Posterior cingulate gyrus (tissue), 11 donors: ENCODE measurements at regions not wholly inside any gene's neighbourhood (a gene's known extent, or its start where the extent isn't known, plus 50 kb on each side); places are given as distances from the start of the nearest gene placed in this dataset.
A peak's percentile ranks its signal among the peaks of the same experiment; 100 is the strongest.

Experiments used
- DNase-seq, 10 donors: peaks; one replicate each; pipeline versions ENCODE4 v3.0.0 to v3.0.0-alpha.2; 2020 to 2021; ENCODE audit warnings: mixed read lengths in 3 of 10
- intact Hi-C: fragments of 100-400 bp; cut with DNase I; formaldehyde crosslinking; loops from one replicate; pipeline ENCODE4 v1.15.1; 2023

- intact Hi-C loops: no loop called here
- DNase-seq: peak in 1 of 10 donors; percentile 32
These were observed 435.4 kb downstream of the MATN1 start for GRCh38 chr1:30287976-30288375.

DNA sequence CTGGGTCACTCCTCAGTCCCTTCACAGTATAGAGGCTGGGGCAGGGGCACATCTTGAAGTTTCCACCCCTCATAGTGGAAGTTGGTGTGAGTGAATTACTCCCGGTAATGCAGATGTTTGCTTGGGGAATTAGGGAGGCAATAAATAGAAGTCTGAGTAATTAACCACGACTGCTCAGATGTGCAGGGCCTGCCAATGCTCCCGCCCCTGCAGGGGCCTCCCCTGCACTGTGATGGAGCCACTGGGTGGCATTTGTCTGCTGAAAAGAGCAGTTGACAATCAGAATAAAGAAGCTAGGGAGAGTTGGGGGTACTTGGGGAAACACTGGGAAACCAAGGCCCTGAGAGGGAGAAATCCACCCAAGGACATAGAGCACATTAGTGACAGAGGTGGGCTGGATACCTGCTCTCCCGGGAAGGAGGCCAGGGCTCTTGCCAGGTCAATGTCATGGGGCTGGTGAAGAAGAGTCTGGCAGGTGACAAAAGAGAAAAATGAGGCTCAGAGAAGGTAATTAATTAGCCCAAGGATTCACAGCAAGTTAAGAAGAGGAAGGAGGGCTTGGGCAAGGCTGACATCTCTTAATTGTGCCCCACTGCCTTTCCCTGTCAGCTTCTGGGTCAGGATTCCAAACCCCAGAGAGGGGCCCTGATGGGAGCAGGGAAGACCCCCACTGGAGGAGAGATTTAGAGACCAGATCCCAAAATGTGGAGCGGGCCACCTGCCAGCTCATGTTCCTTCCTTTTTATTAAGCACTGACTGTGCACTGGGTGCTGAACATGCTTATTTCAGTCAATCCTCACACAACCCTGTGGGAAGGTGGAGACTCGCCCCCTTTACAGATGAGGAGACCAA is 436.2 kb downstream of the MATN1 start:
- DNase-seq: peak in 1 of 10 donors; percentile 37
- intact Hi-C loops: no loop called here

DNA sequence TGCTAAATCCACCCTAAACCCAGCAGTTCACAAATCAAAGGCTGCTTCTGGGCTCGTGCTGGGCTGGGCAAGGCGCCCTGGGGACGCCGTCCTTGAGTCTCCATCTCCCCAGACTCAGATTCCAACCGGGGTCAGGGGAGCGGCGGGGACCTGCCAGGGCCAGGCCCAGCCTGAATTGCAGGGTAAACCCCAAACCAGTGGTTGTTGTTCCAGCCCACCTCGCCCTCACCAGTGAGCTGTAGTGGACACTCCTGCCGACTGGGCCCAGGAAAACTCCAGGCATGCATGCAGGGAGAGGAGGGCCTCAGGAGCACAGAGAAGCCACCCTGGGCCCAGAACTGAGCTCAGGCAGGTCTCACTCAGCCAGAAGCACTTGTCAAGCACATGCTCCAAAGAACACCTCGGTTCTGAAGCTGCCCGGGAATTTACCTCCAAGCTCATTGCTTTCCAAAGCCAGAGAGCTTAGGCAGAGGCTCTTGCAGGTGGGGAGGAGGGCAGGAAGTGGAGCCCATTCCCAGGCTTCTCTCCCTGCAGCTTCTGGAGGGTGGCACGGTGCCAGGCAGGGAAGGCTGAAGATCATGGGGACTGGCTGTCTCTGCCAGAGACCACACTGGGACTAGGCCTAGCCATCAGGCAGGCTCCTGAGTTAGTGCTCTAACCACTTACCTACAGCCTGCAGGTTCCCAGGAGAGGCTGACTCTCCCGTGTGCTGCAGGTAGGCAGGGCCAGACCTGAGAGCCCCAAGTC is 437.0 kb downstream of the MATN1 start:
- peak in 1 of 10 donors; percentile 43 for DNase-seq
- intact Hi-C loops: no loop called here

DNA sequence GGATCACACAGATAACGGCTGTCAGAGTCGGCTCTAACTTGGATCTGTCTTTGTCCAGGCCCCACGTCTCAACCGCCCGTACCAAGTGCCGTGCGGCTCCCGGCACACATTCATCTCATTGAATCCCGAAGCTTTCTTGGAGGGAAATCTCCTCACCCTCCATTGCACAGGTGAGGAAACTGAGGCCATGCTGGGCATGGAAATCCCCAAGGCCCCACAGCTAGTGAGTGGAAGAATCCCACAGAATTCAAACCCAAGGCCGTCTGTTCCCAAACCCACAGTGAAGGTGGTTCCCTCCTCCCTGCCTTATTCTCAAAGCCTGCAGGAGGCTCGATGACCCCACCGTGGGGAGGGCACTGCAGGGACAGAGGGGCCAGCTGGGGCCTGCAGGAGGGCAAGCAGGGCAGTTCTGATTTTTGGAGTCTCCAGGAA is 437.9 kb downstream of the MATN1 start:
- peak in 1 of 10 donors; percentile 51 for DNase-seq
- intact Hi-C loops: no loop called here

DNA sequence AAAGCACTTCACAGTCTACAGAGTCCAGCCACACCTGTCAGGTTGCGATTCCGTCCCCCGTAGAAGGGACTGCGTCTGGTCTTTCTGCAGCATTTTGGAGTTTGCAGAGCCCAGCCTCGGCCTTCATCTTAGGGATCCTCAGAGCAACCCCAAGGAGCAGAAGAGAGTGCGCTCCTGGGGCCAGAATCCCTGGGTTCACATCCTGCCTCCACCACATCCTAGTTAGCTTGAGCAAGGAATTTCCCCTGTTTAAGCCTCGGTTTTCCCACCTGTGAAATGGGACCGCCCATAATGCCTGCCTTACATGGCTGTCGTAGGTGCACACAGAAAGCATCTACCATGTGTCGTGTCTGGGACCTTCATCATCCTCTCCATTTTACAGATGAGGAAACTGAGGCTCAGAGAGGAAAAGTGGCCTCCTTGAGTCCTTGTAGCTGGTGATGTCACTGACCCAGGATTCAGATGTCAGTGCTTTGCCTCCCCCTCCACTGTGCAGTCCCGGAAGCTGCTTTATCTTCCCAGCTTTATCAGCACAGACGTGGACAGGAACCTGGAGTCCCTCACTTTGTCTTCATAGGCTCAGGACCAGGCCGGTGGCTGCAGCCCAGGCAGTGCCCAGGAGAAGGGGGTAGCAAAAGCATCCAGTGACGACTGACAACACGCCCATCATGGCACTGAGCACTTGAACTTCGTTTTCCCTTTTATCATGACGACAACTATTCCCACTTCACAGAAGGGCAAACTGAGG is 438.5 kb downstream of the MATN1 start:
- intact Hi-C loops: no loop called here
- peak in 1 of 10 donors; percentile 42 for DNase-seq

DNA sequence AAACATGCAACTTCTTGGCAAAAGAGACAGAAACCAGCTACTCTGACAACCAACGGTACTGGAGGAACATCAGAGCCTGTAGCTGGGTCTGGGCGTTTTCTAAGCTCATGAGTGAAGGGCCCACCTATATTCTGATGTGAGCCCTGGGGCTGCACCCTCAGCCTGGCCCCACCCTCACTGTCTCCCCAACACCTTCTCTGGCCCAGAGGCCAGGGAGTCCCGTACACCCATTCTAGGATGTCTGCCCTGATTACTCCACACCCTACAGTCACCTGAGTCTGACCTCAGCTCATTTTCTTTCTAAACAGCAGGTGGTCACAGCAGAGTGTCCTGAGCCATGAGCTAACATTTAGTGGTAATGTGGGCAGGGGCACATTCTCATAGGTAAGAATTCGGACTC is 439.2 kb downstream of the MATN1 start:
- peak in 1 of 10 donors; percentile 51 for DNase-seq
- intact Hi-C loops: no loop called here

- intact Hi-C loops: no loop called here
- DNase-seq: peak in 1 of 10 donors; percentile 82
These were observed 440.0 kb downstream of the MATN1 start for GRCh38 chr1:30283199-30283962.

GRCh38 chr1:30280572-30280971 is 442.8 kb downstream of the MATN1 start:
- no peak for DNase-seq
- intact Hi-C loops: no loop called here

DNA sequence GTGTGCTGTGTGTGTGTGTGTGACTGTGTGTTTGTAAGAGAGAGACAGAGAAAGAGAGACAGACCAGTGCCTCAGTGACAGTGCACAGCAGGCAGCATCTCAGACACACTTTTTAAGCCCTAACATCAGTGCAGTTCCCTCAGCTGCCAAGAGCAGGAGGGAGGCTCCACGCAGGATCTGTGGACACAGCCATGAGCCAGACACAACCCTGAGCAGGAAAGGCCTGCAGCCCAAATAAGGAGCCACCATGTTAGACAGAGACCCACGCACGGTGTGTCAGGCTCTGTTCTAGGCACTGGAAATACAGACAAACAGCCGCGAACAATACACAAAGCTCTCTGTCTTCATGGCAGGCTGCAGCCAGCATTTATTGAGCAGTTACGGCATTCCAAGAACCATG is 445.5 kb downstream of the MATN1 start:
- intact Hi-C loops: no loop called here
- DNase-seq: no peak

GRCh38 chr1:30277415-30277814 is 446.0 kb downstream of the MATN1 start:
- intact Hi-C loops: no loop called here
- DNase-seq: no peak

DNA sequence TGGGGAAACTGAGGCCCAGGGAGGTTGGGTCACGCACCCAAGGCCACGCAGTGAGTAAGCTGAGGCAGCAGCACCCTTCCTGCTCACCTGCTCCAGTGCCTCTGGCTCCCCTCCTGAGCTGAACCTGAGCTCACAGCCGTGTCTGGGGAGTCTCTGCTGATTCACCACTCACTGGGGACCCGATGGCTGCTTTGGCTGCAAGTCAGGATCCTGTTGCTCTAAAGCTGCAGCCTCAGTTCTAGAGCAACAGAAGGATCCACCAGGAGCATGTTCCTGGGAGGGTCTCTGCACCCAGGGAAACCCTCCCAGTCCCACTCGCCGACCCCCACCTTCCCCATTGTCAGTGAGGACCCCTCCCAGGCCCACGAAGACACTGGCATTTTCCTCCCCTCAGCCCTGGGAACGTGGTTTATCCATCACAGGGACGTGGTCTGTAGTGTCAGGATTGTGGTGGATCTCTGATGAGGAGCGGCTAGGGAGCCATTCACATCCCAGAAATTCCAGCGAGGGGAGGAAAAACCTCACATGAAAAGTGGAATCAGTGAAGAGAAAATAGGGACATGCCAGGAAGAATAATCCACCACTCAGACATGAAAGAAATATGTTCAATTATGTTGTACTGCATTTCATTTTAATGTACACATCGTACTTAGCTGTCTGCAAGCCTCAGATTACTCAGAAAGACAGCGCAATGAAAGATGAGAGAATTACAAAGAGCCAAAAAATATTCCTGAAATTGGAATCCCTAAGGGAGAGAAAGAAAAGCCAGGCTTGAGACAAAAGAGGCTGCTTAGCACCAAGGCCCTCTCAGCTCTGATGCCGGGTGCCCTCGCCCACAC is 447.2 kb downstream of the MATN1 start:
- intact Hi-C loops: no loop called here
- no peak for DNase-seq

DNA sequence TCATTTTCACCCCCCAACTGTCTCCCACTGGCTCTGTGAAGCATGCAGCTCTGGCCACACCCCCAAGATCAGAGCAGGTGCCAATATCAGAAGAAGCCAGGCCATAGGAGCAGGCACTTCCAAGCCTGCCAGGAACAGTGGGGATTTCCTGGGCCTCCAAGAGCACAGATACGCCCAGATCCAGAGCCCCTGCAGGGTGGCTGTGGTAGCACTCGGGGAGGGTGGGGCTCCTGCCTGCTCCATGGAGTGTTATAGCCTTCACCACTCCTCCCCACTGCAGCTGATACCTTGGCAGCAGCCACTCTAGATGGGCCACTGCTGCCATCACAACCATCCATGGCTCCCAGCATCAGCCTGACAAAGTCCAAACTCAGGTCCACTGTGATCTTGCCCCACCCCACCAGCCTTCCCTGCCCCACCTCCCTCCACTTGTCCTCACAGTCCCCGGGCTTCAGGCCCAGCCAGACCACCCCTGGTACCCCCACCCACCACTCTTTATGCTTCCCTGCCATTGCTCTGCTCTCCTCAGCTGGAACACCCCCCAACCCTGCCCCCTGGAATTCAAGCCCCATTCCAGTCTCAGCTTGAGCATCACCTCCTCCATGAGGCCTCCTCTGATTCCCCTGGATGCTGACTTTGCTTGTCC is 448.3 kb downstream of the MATN1 start:
- intact Hi-C loops: no loop called here
- no peak for DNase-seq

GRCh38 chr1:30274173-30274970 is 449.0 kb downstream of the MATN1 start:
- intact Hi-C loops: no loop called here

DNA sequence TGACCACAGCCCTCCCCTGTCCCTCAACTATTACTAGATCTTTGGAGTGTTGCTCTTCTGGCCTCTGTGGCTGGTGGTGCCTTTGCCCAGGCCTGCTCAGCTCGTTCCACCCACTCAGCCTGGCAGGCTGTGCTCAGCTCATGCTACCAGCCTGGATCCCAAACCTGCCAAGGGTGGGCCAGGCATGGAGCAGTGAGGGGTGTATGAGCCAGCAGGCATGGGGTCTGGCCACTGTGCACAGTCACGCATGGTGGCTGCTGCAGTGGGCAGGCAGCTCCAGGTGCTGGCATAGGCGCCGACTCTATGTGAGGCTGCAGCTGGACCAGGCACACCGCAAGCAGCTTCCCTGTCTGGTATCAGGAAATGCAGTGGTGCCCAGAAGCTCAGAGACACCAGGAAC is 449.9 kb downstream of the MATN1 start:
- DNase-seq: no peak
- intact Hi-C loops: no loop called here

More at GRCh38 chr1:30274173-30274970, 449.0 kb downstream of the MATN1 start:
- DNase-seq: no peak

DNA sequence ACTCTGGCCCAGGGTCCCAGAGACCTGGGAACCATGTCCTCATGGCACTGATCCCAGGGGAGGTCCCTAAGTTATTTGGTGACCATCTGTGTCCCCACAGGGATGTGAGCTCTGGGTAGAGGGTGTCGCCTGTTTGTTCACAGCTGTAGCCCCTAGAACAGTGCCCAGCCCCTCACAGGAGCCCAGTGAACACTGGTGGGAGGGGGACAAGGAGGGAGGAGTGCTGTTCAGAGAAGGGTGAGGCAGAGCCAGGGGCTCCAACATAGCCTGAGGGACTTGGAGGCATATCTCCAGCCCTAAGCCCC is 450.4 kb downstream of the MATN1 start:
- no peak for DNase-seq
- intact Hi-C loops: no loop called here

DNA sequence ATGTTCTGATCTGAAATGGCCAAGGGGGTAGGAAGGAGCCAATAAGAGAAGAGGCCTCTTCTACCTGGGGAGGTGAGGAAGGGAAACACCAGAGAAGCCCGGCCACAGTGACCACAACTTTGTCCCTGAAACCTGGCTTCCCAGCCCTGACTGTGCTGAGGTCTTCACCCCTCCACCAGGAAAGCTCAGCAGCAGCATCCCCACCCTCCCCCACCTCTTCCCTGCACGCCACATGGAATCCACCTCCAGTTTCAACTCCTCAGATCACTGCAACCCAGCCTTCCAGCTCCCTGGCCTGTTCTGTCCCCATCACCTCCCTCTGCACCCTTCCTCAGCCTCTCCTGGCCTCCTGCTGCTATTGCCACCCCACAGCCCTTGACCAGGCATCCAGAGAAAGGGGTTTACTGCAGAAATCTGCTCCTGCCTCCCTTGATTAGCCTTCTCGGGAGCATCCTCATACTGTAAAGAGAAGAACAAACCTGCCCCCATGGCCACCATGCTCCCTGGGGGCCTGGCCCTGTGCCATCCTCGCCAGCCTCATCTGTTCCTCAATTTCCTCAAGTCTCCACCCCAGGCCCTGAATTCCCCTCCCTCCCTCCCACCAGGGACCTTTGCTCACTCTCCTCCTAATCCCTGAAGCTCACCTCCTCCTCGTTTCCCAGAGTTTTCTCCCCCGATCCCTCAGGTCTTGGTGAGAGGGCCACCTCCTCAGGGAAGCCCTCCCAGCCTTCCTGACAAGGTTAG is 450.9 kb downstream of the MATN1 start:
- peak in 1 of 10 donors; percentile 36 for DNase-seq

More for the DNA sequence above, 450.9 kb downstream of the MATN1 start:
- intact Hi-C loops: no loop called here
